Mammary epithelial cell (primary cell): ENCODE measurements at regions not wholly inside any gene's neighbourhood (a gene's known extent, or its start where the extent isn't known, plus 50 kb on each side); places are given as distances from the start of the nearest gene placed in this dataset.

Source experiments
- CTCF ChIP-seq, 2 donors: IDR thresholded peaks in 1 of 2; conservative IDR thresholded peaks in 1 of 2; 2 replicates each; pipeline ENCODE4 v1.5.1; 2011 to 2012; ENCODE audit warnings: inconsistent platforms in 2 of 2, low read length in 2 of 2, mild to moderate bottlenecking in 2 of 2, control low read depth in 1 of 2, low read depth in 1 of 2; ENCODE audit not compliant: insufficient read depth in 1 of 2; ENCODE audit errors: extremely low read depth in 1 of 2
- EZH2 ChIP-seq: IDR thresholded peaks from 2 replicates; pipeline ENCODE4 v1.6.1; 2012; ENCODE audit warnings: low read length, inconsistent platforms, borderline replicate concordance

- no peak for TF ChIP-seq CTCF (conservative IDR thresholded peaks at IDR 0.05 in 1 of 2, IDR thresholded peaks at IDR 0.05 in 1 of 2; ENCODE audit: extremely low read depth in 1 of 2, insufficient read depth in 1 of 2, low read depth in 1 of 2, low read length in 2 of 2)
- no peak for TF ChIP-seq EZH2
These were observed 243.5 kb upstream of the FBXL7 start for GRCh38 chr5:15256485-15256884.
